GM18526 (cell line): ENCODE measurements at regions not wholly inside any gene's neighbourhood (a gene's known extent, or its start where the extent isn't known, plus 50 kb on each side); places are given as distances from the start of the nearest gene placed in this dataset.

Experiments
- POLR2A ChIP-seq: IDR thresholded peaks from 3 replicates; pipeline ENCODE4 v1.6.1; 2011; ENCODE audit not compliant: insufficient read length; ENCODE audit errors: extremely low read depth

- no peak for TF ChIP-seq POLR2A
Observed at GRCh38 chr1:147076442-147076841, 95.8 kb downstream of the PRKAB2 start.

- no peak for TF ChIP-seq POLR2A
Observed at GRCh38 chr1:147072482-147073432, 99.5 kb downstream of the PRKAB2 start.

GRCh38 chr1:147071142-147071541 is 101.1 kb downstream of the PRKAB2 start:
- no peak for TF ChIP-seq POLR2A

GRCh38 chr1:147062956-147063355 is 109.3 kb downstream of the PRKAB2 start:
- TF ChIP-seq POLR2A: no peak

- no peak for TF ChIP-seq POLR2A
Observed at GRCh38 chr1:147053269-147053668, 115.1 kb downstream of the NBPF12 start.

- no peak for TF ChIP-seq POLR2A
Observed at GRCh38 chr1:147052677-147053076, 114.6 kb downstream of the NBPF12 start.

- TF ChIP-seq POLR2A: no peak
Observed at GRCh38 chr1:147052143-147052542, 114.0 kb downstream of the NBPF12 start.

GRCh38 chr1:147051136-147051535 is 113.0 kb downstream of the NBPF12 start:
- no peak for TF ChIP-seq POLR2A

- TF ChIP-seq POLR2A: no peak
Observed at GRCh38 chr1:147050654-147051053, 112.5 kb downstream of the NBPF12 start.

GRCh38 chr1:147046189-147046862 is 108.2 kb downstream of the NBPF12 start:
- TF ChIP-seq POLR2A: no peak
